H1 (cell line): ENCODE measurements at regions not wholly inside any gene's neighbourhood (a gene's known extent, or its start where the extent isn't known, plus 50 kb on each side); places are given as distances from the start of the nearest gene placed in this dataset.

Experiments
- CTCF ChIA-PET: fragments of 300-600 bp; sonication (Branson Sonifier 250); formaldehyde crosslinking; loops from one replicate; lab custom pipeline; 2021; ENCODE audit not compliant: partially characterized antibody; lab: Charles Lee
- POLR2A ChIA-PET: fragments of 300-600 bp; sonication (Branson Sonifier 250); formaldehyde crosslinking; loops from one replicate; lab custom pipeline; 2021; ENCODE audit warnings: inconsistent platforms; ENCODE audit not compliant: partially characterized antibody; lab: Charles Lee
- DNase-seq, 2 experiments: peaks; one replicate each; pipeline versions ENCODE4 v3.0.0 to v3.0.0-alpha.2; 2010 to 2022; ENCODE audit warnings: low spot score in 2 of 2, low read depth in 1 of 2, mixed read lengths in 1 of 2
- FAIRE-seq: peaks from 2 replicates; lab custom pipeline; 2011; peaks lifted over from hg19 to GRCh38; lab: Jason Lieb, UNC
- H2AFZ ChIP-seq: 2 replicates; pipeline ENCODE4 v1.8.1; 2012; ENCODE audit warnings: low read length, inconsistent platforms
- H2AK5ac ChIP-seq: 2 replicates; pipeline ENCODE4 v1.6.1; 2013; ENCODE audit warnings: low read depth, low read length
- H2BK120ac ChIP-seq: replicated peaks from 2 replicates; pipeline ENCODE3; 2013; ENCODE audit warnings: low read depth, low read length, inconsistent platforms
- H2BK12ac ChIP-seq: 2 replicates; pipeline ENCODE4 v1.6.1; 2013; ENCODE audit warnings: low read depth, low read length
- H2BK15ac ChIP-seq: 2 replicates; pipeline ENCODE4 v1.6.1; 2013; ENCODE audit warnings: low read length
- H2BK20ac ChIP-seq: 2 replicates; pipeline ENCODE4 v1.6.1; 2013; ENCODE audit warnings: low read length
- H2BK5ac ChIP-seq: 2 replicates; pipeline ENCODE4 v1.6.1; 2013; ENCODE audit warnings: low read depth, low read length
- H3K14ac ChIP-seq: 2 replicates; pipeline ENCODE4 v1.6.1; 2013; ENCODE audit warnings: inconsistent platforms; ENCODE audit not compliant: insufficient read length
- H3K18ac ChIP-seq: 2 replicates; pipeline ENCODE4 v1.6.1; 2013; ENCODE audit warnings: low read length; ENCODE audit errors: extremely low read depth
- H3K23ac ChIP-seq: 2 replicates; pipeline ENCODE4 v1.6.1; 2013; ENCODE audit warnings: inconsistent platforms; ENCODE audit not compliant: insufficient read length
- H3K23me2 ChIP-seq: 2 replicates; pipeline ENCODE4 v1.6.1; 2013; ENCODE audit warnings: low read depth, low read length
- H3K27ac ChIP-seq: 2 replicates; pipeline ENCODE4 v1.6.1; 2011; ENCODE audit warnings: low read depth, low read length, inconsistent platforms
- H3K27me3 ChIP-seq, 4 experiments: replicated peaks in 1 of 4; 1 replicate in 1 of 4; 2 replicates in 3 of 4; pipeline versions ENCODE4 v1.6.1 to v1.8.1; 2011 to 2013; ENCODE audit warnings: low read length in 3 of 4, mild to moderate bottlenecking in 3 of 4, inconsistent platforms in 2 of 4, mixed read lengths in 2 of 4, moderate library complexity in 1 of 4; ENCODE audit not compliant: control insufficient read depth in 3 of 4, insufficient read depth in 3 of 4; ENCODE audit errors: extremely low read depth in 1 of 4
- H3K36me3 ChIP-seq, 4 experiments: 2 replicates each; pipeline versions ENCODE4 v1.6.1 to v1.8.1; 2011 to 2013; ENCODE audit warnings: mild to moderate bottlenecking in 4 of 4, low read length in 3 of 4, moderate library complexity in 2 of 4, control low read depth in 1 of 4, inconsistent platforms in 1 of 4; ENCODE audit not compliant: insufficient read depth in 4 of 4, control insufficient read depth in 2 of 4
- H3K4ac ChIP-seq: replicated peaks from 2 replicates; pipeline ENCODE3; 2013; ENCODE audit warnings: low read length, low read depth, mixed read lengths, inconsistent platforms; ENCODE audit not compliant: insufficient read length
- H3K4me1 ChIP-seq, 4 experiments: replicated peaks in 1 of 4; 1 replicate in 1 of 4; 2 replicates in 3 of 4; pipeline versions ENCODE4 v1.6.1 to v1.8.1; 2011 to 2013; ENCODE audit warnings: low read length in 3 of 4, inconsistent platforms in 2 of 4, mixed read lengths in 1 of 4; ENCODE audit not compliant: insufficient read depth in 4 of 4, control insufficient read depth in 3 of 4
- H3K4me2 ChIP-seq, 2 experiments: 2 replicates each; pipeline versions ENCODE4 v1.6.1 to v1.8.1; 2011 to 2013; ENCODE audit warnings: low read depth in 2 of 2, low read length in 2 of 2, control low read depth in 1 of 2, inconsistent platforms in 1 of 2, mild to moderate bottlenecking in 1 of 2; ENCODE audit not compliant: insufficient read depth in 1 of 2
- H3K4me3 ChIP-seq, 4 experiments: fragments of 200-600, 300-600 bp in 1 of 4; sonication (generic), shearing (Covaris generic), sonication (Bioruptor Twin) in 1 of 4; 2 replicates each; pipeline versions ENCODE4 v1.5.1 to v1.8.1; 2011 to 2016; ENCODE audit warnings: low read length in 4 of 4, low read depth in 3 of 4, control low read depth in 2 of 4, inconsistent platforms in 2 of 4, mild to moderate bottlenecking in 2 of 4, mixed read lengths in 1 of 4, moderate library complexity in 1 of 4; ENCODE audit not compliant: insufficient read depth in 2 of 4; ENCODE audit errors: extremely low read depth in 1 of 4
- H3K56ac ChIP-seq: replicated peaks from 2 replicates; pipeline ENCODE3; 2013; ENCODE audit warnings: low read depth, mild to moderate bottlenecking, mixed read lengths, low read length, inconsistent platforms; ENCODE audit not compliant: insufficient read length
- H3K79me1 ChIP-seq: 2 replicates; pipeline ENCODE4 v1.6.1; 2013; ENCODE audit warnings: low read depth, low read length, control low read depth
- H3K79me2 ChIP-seq, 2 experiments: 2 replicates each; pipeline versions ENCODE4 v1.6.1 to v1.8.1; 2012 to 2013; ENCODE audit warnings: low read length in 2 of 2, mild to moderate bottlenecking in 2 of 2, inconsistent platforms in 1 of 2; ENCODE audit not compliant: insufficient read depth in 2 of 2, control insufficient read depth in 1 of 2
- H3K9ac ChIP-seq, 4 experiments: replicated peaks in 1 of 4; 1 replicate in 1 of 4; 2 replicates in 3 of 4; pipeline versions ENCODE4 v1.6.1 to v1.8.1; 2011 to 2013; ENCODE audit warnings: low read depth in 3 of 4, low read length in 3 of 4, control low read depth in 2 of 4, mild to moderate bottlenecking in 2 of 4, moderate library complexity in 2 of 4, inconsistent platforms in 1 of 4; ENCODE audit errors: extremely low read depth in 1 of 4
- H3K9me3 ChIP-seq, 2 experiments: 2 replicates each; pipeline versions ENCODE4 v1.6.1 to v1.8.1; 2012 to 2013; ENCODE audit warnings: mild to moderate bottlenecking in 2 of 2, moderate library complexity in 2 of 2, control low read depth in 1 of 2, inconsistent platforms in 1 of 2, low read depth in 1 of 2, low read length in 1 of 2, mixed read lengths in 1 of 2; ENCODE audit not compliant: insufficient read depth in 2 of 2
- H4K20me1 ChIP-seq, 2 experiments: replicated peaks in 1 of 2; 2 replicates each; pipeline versions ENCODE3 to v1.8.1; 2011 to 2013; ENCODE audit warnings: inconsistent platforms in 2 of 2, low read length in 2 of 2, mild to moderate bottlenecking in 1 of 2; ENCODE audit not compliant: insufficient read depth in 2 of 2, control insufficient read depth in 1 of 2
- H4K5ac ChIP-seq: 2 replicates; pipeline ENCODE4 v1.6.1; 2013; ENCODE audit warnings: low read length, low read depth, mixed read lengths, inconsistent platforms; ENCODE audit not compliant: insufficient read length
- H4K8ac ChIP-seq: 2 replicates; pipeline ENCODE4 v1.8.0; 2013; ENCODE audit warnings: mild to moderate bottlenecking, moderate library complexity, low read length, inconsistent platforms; ENCODE audit not compliant: insufficient read depth; ENCODE audit errors: extremely low read depth
- H4K91ac ChIP-seq: replicated peaks from 2 replicates; pipeline ENCODE3; 2013; ENCODE audit warnings: low read length, mixed read lengths, inconsistent platforms; ENCODE audit not compliant: insufficient read length
- TCF12 ChIP-seq: IDR thresholded peaks from 2 replicates; pipeline ENCODE4 v1.6.1; 2011; ENCODE audit warnings: low read depth, mild to moderate bottlenecking, low read length
- WGBS, 2 experiments: shearing (Covaris generic) in 1 of 2; methylation state at CpG; one replicate each; pipeline versions ENCODE4 v1.1.6 to v1.1.7; 2013 to 2015; ENCODE audit warnings: low lambda C conversion rate in 2 of 2, mixed read lengths in 2 of 2, inconsistent platforms in 1 of 2, low coverage in 1 of 2, missing lambda C conversion rate in 1 of 2; ENCODE audit not compliant: insufficient replicate concordance in 2 of 2, insufficient coverage in 1 of 2, insufficient read length in 1 of 2; ENCODE audit errors: extremely low coverage in 1 of 2, missing lambda C conversion rate in 1 of 2; 5-methylcytosine and 5-hydroxymethylcytosine counted together

GRCh38 chr5:39544941-39545340, 120.2 kb upstream of the DAB2 start:
- ChIA-PET CTCF (interaction anchor here (0.8 to 6.7 kb wide), 9 partner anchors 11 to 326 kb away, joined by 3 to 53 read pairs (median 6); partner anchors contain the start of genes DAB2 and FYB1), POLR2A (no interaction called here)
- no peak overlapping the region for H3K9ac ChIP-seq
- H2BK120ac ChIP-seq: no peak overlapping the region
- no peak overlapping the region for H2AK5ac ChIP-seq
- H3K56ac ChIP-seq: no peak overlapping the region
- DNase-seq (no peak), FAIRE-seq (no peak)
- H2BK20ac ChIP-seq: no peak overlapping the region; the same call in 1 of the 2 replicates
- H2BK15ac ChIP-seq: no peak overlapping the region
- H3K23ac ChIP-seq: no peak overlapping the region
- 91% methylated on average over 3 of the region's 3 CpGs; no CpG with 5 or more reads in 1 of the 2 experiments for WGBS, 2 experiments
- no peak overlapping the region for H4K91ac ChIP-seq
- no peak overlapping the region for H2AFZ ChIP-seq
- H3K23me2 ChIP-seq: no peaks in the 10 kb centered on the region
- no peak overlapping the region for H3K4me2 ChIP-seq
- no peak for TF ChIP-seq TCF12
- no peak overlapping the region for H4K8ac ChIP-seq
- H3K9me3 ChIP-seq: no peaks in the 10 kb centered on the region
- H3K27ac ChIP-seq: no peak overlapping the region
- no peaks in the 10 kb centered on the region for H3K36me3 ChIP-seq
- no peak overlapping the region for H3K18ac ChIP-seq
- no peaks in the 10 kb centered on the region for H3K79me2 ChIP-seq
- no peak overlapping the region; the same call in 1 of the 2 replicates for H2BK12ac ChIP-seq
- no peak overlapping the region for H3K14ac ChIP-seq
- H4K5ac ChIP-seq: no peak overlapping the region
- H3K79me1 ChIP-seq: no peaks in the 10 kb centered on the region
- no peak overlapping the region for H2BK5ac ChIP-seq
- H3K4ac ChIP-seq: no peak overlapping the region
- H3K4me1 ChIP-seq: peaks cover 0 to 4% (median 0%) of the 10 kb centered on the region in 4 experiments; a peak in 1 of 7 replicates
- no peaks in the 10 kb centered on the region for H4K20me1 ChIP-seq
- no peak overlapping the region for H3K4me3 ChIP-seq
- H3K27me3 ChIP-seq: no peaks in the 10 kb centered on the region
